C4-2B (cell line): ENCODE measurements at regions not wholly inside any gene's neighbourhood (a gene's known extent, or its start where the extent isn't known, plus 50 kb on each side); places are given as distances from the start of the nearest gene placed in this dataset.

ENCODE experiments used
- ZFX ChIP-seq: fragments of 450-650 bp; IDR thresholded peaks from 2 replicates; pipeline ENCODE4 v1.6.1; 2017
- TF ChIP-seq, protein P1 (sequence below): fragments of 450-650 bp; conservative IDR thresholded peaks from 2 replicates; pipeline ENCODE4 v1.5.1; 2017; ENCODE audit warnings: mild to moderate bottlenecking

DNA sequence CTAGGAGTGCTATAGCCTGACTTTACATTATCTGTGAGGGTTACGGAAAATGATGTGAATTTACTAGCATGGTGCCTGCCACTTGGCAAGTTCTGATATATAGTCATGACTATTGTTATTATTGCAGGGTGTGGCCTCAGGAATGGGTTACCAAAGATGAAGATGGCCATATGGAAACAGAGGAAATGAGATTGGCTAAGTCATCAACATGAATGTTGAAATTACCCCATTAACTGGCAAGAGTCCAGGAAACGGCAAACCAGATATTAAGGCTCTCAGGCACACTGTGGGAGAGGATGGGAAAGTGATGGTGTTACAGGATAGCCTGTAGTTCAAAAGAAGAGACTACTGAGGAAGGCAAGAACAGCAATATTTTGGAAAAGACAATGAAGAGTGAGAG lies 183.3 kb downstream of the KCNRG start:
- TF ChIP-seq, protein P1, sequence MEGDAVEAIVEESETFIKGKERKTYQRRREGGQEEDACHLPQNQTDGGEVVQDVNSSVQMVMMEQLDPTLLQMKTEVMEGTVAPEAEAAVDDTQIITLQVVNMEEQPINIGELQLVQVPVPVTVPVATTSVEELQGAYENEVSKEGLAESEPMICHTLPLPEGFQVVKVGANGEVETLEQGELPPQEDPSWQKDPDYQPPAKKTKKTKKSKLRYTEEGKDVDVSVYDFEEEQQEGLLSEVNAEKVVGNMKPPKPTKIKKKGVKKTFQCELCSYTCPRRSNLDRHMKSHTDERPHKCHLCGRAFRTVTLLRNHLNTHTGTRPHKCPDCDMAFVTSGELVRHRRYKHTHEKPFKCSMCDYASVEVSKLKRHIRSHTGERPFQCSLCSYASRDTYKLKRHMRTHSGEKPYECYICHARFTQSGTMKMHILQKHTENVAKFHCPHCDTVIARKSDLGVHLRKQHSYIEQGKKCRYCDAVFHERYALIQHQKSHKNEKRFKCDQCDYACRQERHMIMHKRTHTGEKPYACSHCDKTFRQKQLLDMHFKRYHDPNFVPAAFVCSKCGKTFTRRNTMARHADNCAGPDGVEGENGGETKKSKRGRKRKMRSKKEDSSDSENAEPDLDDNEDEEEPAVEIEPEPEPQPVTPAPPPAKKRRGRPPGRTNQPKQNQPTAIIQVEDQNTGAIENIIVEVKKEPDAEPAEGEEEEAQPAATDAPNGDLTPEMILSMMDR, result no peak
- TF ChIP-seq ZFX, result no peak
